Liver (tissue), 3 donors: ENCODE measurements at regions not wholly inside any gene's neighbourhood (a gene's known extent, or its start where the extent isn't known, plus 50 kb on each side); places are given as distances from the start of the nearest gene placed in this dataset.

Source experiments
- GABPA ChIP-seq, 2 donors: IDR thresholded peaks in 1 of 2; conservative IDR thresholded peaks in 1 of 2; 2 replicates each; pipeline ENCODE4 v1.6.1; 2016; ENCODE audit warnings: antibody characterized with exemption in 2 of 2, mild to moderate bottlenecking in 1 of 2, moderate library complexity in 1 of 2
- JUND ChIP-seq, 2 donors: IDR thresholded peaks; 2 replicates each; pipeline ENCODE4 v1.6.1; 2016; ENCODE audit warnings: antibody characterized with exemption in 2 of 2
- RAD21 ChIP-seq, 2 donors: IDR thresholded peaks; 2 replicates each; pipeline ENCODE4 v1.6.1; 2016; ENCODE audit warnings: antibody characterized with exemption in 2 of 2, mild to moderate bottlenecking in 2 of 2
- REST ChIP-seq: IDR thresholded peaks from 2 replicates; pipeline ENCODE4 v1.6.1; 2016; ENCODE audit warnings: antibody characterized with exemption, mild to moderate bottlenecking
- YY1 ChIP-seq: IDR thresholded peaks from 2 replicates; pipeline ENCODE4 v1.6.1; 2016; ENCODE audit warnings: antibody characterized with exemption, mild to moderate bottlenecking
- TF ChIP-seq, protein P1 (sequence below): fragments of 150-350 bp; IDR thresholded peaks from 2 replicates; pipeline ENCODE4 v1.5.1; 2017; ENCODE audit warnings: improper control_type of control experiment, low read depth, low read length; ENCODE audit not compliant: missing input control
- donor health status: healthy.
- donor health status: healthy.

DNA sequence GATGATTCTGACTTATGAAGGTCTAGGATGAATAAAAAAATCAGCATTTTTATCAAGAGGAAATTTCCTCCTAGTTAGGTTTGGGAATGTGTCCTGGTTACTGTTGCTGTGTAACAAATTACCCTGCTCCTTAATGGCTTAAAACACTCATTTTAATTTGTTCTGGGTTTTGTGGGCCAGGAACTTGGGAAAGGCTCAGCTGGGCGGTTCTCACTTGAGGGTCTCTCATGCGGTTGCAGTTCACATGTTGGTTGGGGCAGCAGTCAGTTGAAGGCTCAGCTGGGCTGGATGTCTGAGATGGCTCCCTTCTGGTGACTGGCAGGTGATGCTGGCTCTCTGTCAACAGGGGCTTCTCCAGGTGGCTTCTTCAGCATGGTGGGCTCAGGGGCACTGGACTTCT, 214.6 kb downstream of the RBM19 start:
- TF ChIP-seq, protein P1, sequence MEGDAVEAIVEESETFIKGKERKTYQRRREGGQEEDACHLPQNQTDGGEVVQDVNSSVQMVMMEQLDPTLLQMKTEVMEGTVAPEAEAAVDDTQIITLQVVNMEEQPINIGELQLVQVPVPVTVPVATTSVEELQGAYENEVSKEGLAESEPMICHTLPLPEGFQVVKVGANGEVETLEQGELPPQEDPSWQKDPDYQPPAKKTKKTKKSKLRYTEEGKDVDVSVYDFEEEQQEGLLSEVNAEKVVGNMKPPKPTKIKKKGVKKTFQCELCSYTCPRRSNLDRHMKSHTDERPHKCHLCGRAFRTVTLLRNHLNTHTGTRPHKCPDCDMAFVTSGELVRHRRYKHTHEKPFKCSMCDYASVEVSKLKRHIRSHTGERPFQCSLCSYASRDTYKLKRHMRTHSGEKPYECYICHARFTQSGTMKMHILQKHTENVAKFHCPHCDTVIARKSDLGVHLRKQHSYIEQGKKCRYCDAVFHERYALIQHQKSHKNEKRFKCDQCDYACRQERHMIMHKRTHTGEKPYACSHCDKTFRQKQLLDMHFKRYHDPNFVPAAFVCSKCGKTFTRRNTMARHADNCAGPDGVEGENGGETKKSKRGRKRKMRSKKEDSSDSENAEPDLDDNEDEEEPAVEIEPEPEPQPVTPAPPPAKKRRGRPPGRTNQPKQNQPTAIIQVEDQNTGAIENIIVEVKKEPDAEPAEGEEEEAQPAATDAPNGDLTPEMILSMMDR, result no peak
- TF ChIP-seq YY1 (no peak), GABPA (IDR thresholded peaks at IDR 0.05 in 1 of 2, conservative IDR thresholded peaks at IDR 0.05 in 1 of 2) (no peak), RAD21 (IDR thresholded peaks at IDR 0.05) (no peak), JUND (IDR thresholded peaks at IDR 0.05) (no peak), REST (no peak)
